Chondrocyte (in vitro differentiated cells): ENCODE measurements at regions not wholly inside any gene's neighbourhood (a gene's known extent, or its start where the extent isn't known, plus 50 kb on each side); places are given as distances from the start of the nearest gene placed in this dataset.

Experiments
- DNase-seq: peaks from one replicate; pipeline ENCODE4 v3.0.0; 2021; ENCODE audit warnings: mixed read lengths, low spot score
- H3K27ac Mint-ChIP-seq: one replicate; pipeline ENCODE4 v1.8.0; 2021; ENCODE audit warnings: mild to moderate bottlenecking, moderate library complexity, mixed read lengths; ENCODE audit not compliant: unreplicated experiment
- H3K27me3 Mint-ChIP-seq: 2 replicates; pipeline ENCODE4 v1.8.0; 2021; ENCODE audit warnings: low read depth, mixed read lengths
- H3K36me3 Mint-ChIP-seq: 2 replicates; pipeline ENCODE4 v1.8.0; 2021; ENCODE audit warnings: low read depth, mixed read lengths
- H3K4me1 Mint-ChIP-seq: 2 replicates; pipeline ENCODE4 v1.8.0; 2021; ENCODE audit warnings: low read depth, mild to moderate bottlenecking, mixed read lengths
- H3K4me3 Mint-ChIP-seq: one replicate; pipeline ENCODE4 v1.8.0; 2021; ENCODE audit warnings: mild to moderate bottlenecking, moderate library complexity, mixed read lengths; ENCODE audit not compliant: unreplicated experiment
- H3K9me3 Mint-ChIP-seq: 2 replicates; pipeline ENCODE4 v1.8.0; 2021; ENCODE audit warnings: low read depth, mixed read lengths
- TF ChIP-seq, protein P1 (sequence below): fragments of 200-600 bp; sonication (generic); IDR thresholded peaks from 2 replicates; pipeline ENCODE4 v1.5.0; 2021; ENCODE audit warnings: antibody characterized with exemption, mild to moderate bottlenecking, moderate library complexity

DNA sequence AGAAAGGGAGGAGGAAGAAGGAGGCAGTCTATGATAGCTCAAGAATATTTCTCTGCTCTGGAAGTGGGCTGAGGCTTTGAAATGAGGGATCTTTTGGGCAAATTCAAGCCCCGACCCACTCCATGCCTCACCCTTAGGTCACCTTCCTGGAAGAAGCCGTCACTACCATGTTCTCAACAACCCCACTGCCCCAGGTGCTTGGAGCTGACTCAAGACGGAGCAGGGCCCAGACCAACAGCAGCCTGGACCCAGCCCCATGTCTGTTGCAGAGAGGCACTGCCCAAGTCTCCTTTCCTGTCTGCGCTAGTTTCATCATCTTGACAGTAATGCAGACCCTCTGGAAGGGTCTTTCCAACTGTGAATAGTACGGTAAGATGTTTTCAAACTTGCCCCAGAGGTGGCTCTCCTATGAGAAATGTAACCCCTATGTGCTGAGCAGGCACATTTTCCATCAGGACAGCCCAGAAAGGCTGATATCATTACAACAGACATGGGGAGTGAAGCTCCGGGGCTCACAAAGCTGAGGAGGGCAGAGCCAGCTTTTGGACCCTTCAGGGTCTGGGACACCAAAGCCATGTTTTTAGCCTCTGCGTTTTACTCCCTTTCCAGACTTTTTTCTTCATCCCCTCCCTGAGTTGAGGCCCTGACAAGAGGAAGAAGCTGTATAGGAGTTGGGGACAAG, 128.2 kb upstream of the LARP1 start:
- Mint-ChIP-seq H3K36me3 (no peaks in the 10 kb centered on the region), H3K4me1 (no peaks in the 10 kb centered on the region), H3K27ac (no peak overlapping the region), H3K9me3 (no peaks in the 10 kb centered on the region), H3K4me3 (no peak overlapping the region), H3K27me3 (peaks cover 18% of the 10 kb centered on the region)
- DNase-seq: no peak
- TF ChIP-seq, protein P1, sequence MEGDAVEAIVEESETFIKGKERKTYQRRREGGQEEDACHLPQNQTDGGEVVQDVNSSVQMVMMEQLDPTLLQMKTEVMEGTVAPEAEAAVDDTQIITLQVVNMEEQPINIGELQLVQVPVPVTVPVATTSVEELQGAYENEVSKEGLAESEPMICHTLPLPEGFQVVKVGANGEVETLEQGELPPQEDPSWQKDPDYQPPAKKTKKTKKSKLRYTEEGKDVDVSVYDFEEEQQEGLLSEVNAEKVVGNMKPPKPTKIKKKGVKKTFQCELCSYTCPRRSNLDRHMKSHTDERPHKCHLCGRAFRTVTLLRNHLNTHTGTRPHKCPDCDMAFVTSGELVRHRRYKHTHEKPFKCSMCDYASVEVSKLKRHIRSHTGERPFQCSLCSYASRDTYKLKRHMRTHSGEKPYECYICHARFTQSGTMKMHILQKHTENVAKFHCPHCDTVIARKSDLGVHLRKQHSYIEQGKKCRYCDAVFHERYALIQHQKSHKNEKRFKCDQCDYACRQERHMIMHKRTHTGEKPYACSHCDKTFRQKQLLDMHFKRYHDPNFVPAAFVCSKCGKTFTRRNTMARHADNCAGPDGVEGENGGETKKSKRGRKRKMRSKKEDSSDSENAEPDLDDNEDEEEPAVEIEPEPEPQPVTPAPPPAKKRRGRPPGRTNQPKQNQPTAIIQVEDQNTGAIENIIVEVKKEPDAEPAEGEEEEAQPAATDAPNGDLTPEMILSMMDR: no peak

DNA sequence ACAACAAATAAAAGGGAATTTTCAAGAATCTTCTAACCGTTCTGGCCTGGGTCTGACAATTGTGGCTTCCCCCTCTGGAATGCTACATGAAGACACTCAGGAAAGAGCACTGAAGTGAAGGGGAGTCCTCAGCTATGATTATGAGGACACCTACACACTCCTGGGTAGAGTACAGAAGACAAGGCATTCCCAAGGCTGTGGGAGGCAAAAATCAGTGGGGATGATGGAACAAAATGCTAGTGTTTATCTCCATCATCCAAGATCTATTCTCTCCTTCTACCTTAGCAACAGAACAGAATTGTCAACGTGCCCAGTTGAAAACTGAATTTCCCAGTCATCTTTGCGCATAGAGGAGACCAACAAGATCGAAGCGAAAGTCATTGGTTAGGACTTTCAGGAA, 130.1 kb upstream of the LARP1 start:
- no peaks in the 10 kb centered on the region for H3K4me1 Mint-ChIP-seq
- H3K27me3 Mint-ChIP-seq: peaks cover 24% of the 10 kb centered on the region
- no peak overlapping the region for H3K27ac Mint-ChIP-seq

DNA sequence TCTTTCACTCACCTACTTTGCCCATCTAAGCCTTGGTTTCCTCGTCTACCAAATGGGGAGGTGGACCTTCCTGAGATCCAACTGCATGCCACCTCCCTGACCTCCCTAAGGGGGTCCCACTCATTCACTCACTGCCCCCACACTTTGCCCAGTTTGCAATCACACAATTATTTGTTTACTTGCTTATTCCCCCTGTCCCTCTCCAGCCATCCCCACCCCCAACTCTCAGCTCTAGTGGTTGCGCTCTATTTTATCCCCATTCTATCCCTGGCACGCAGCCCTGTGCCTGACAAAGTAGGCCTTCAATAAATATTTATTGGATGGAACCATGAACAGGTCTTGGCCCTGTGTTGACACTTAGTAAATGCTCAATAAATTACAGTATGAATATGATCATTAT, 130.8 kb upstream of the LARP1 start:
- Mint-ChIP-seq H3K4me1 (no peaks in the 10 kb centered on the region), H3K36me3 (no peaks in the 10 kb centered on the region), H3K27ac (no peak overlapping the region), H3K27me3 (peaks cover 25% of the 10 kb centered on the region), H3K9me3 (no peaks in the 10 kb centered on the region), H3K4me3 (no peak overlapping the region)
- TF ChIP-seq, protein P1: no peak
- no peak for DNase-seq

More for the DNA sequence above, 130.1 kb upstream of the LARP1 start:
- Mint-ChIP-seq H3K36me3 (no peaks in the 10 kb centered on the region), H3K4me3 (no peak overlapping the region), H3K9me3 (no peaks in the 10 kb centered on the region)
- DNase-seq: no peak
- TF ChIP-seq, protein P1: no peak

DNA sequence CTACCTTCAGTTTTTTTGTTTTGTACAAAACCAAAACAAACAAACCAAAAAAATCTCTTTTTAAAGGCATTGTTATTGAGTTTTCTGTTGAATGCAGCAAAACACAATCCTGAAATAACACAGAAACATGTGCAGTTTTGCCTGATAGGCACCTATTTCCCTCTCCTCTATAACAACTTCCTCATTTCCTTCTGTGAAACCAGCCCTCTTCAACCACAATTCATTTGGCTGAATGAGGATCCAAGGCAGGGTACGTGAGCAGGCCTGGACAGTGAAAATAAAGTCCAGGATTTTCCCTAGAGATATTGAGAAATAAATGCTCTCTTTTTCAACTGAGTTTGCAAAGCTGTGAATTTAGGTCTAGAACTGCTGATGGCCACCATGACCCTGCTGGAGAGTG, 134.8 kb upstream of the LARP1 start:
- no peaks in the 10 kb centered on the region for H3K36me3 Mint-ChIP-seq
- H3K27me3 Mint-ChIP-seq: peaks cover 39% of the 10 kb centered on the region
- no peak for DNase-seq
- H3K4me3 Mint-ChIP-seq: no peak overlapping the region
- no peak overlapping the region for H3K27ac Mint-ChIP-seq
- no peaks in the 10 kb centered on the region for H3K4me1 Mint-ChIP-seq
- TF ChIP-seq, protein P1: no peak
- H3K9me3 Mint-ChIP-seq: no peaks in the 10 kb centered on the region

DNA sequence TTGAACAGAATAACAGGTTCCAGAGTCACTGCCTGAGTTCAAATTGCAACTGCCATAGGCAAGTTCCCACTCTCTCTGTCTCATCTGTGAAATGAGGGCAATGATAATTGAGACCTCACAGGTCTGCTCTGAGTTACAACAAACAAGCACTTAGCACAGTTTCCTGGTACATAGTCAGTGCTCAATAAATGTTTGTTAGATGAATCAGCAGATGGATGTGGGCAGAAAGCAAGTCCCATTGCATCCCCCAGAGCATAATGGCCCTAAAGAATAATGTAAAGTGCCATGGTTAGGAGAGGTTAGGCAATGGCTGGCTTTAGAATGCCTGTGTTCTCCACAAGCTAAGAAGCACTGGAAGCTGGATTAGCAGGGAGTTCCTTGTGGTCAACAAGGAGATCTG, 136.5 kb upstream of the LARP1 start:
- H3K36me3 Mint-ChIP-seq: no peaks in the 10 kb centered on the region
- no peak overlapping the region for H3K4me3 Mint-ChIP-seq
- peaks cover 48% of the 10 kb centered on the region for H3K27me3 Mint-ChIP-seq
- TF ChIP-seq, protein P1: no peak
- H3K4me1 Mint-ChIP-seq: no peaks in the 10 kb centered on the region
- H3K9me3 Mint-ChIP-seq: peaks cover 3% of the 10 kb centered on the region
- no peak for DNase-seq
- H3K27ac Mint-ChIP-seq: no peak overlapping the region
